Smooth muscle cell (in vitro differentiated cells): ENCODE measurements at regions not wholly inside any gene's neighbourhood (a gene's known extent, or its start where the extent isn't known, plus 50 kb on each side); places are given as distances from the start of the nearest gene placed in this dataset.

ENCODE experiments used
- DNase-seq: peaks from one replicate; lab custom pipeline; 2025; ENCODE audit not compliant: unreplicated experiment; lab: John Stamatoyannopoulos, UW
- H2AFZ ChIP-seq: fragments of 200-600 bp; sonication (generic); 2 replicates; pipeline ENCODE4 v1.6.0; 2016; ENCODE audit warnings: antibody characterized with exemption, low read depth, mild to moderate bottlenecking
- H3F3A ChIP-seq: fragments of 200-600 bp; sonication (generic); 2 replicates; pipeline ENCODE4 v1.6.0; 2017; ENCODE audit warnings: antibody characterized with exemption, low read depth
- H3K27ac ChIP-seq: fragments of 200-600 bp; sonication (generic); 2 replicates; pipeline ENCODE4 v1.5.1; 2016; ENCODE audit warnings: low read depth, mild to moderate bottlenecking
- H3K27me3 ChIP-seq: fragments of 200-600 bp; sonication (generic); 2 replicates; pipeline ENCODE4 v1.6.1; 2016; ENCODE audit warnings: low read depth, mild to moderate bottlenecking
- H3K36me3 ChIP-seq: fragments of 200-600 bp; sonication (generic); 2 replicates; pipeline ENCODE4 v1.5.1; 2016; ENCODE audit warnings: low read depth
- H3K4me1 ChIP-seq: fragments of 200-600 bp; sonication (generic); 2 replicates; pipeline ENCODE4 v1.5.1; 2016; ENCODE audit warnings: low read depth
- H3K4me2 ChIP-seq: fragments of 200-600 bp; sonication (generic); 2 replicates; pipeline ENCODE4 v1.6.0; 2016; ENCODE audit warnings: mild to moderate bottlenecking
- H3K4me3 ChIP-seq: fragments of 200-600 bp; sonication (generic); 2 replicates; pipeline ENCODE4 v1.5.1; 2016; ENCODE audit warnings: mild to moderate bottlenecking
- H3K79me2 ChIP-seq: fragments of 200-600 bp; sonication (generic); 2 replicates; pipeline ENCODE4 v1.6.0; 2016; ENCODE audit warnings: low read depth, mild to moderate bottlenecking
- H3K9ac ChIP-seq: fragments of 200-600 bp; sonication (generic); 2 replicates; pipeline ENCODE4 v1.6.0; 2016; ENCODE audit warnings: low read depth
- H3K9me3 ChIP-seq: fragments of 200-600 bp; sonication (generic); replicated peaks from 2 replicates; pipeline ENCODE4 v1.5.1; 2016; ENCODE audit warnings: low read depth
- H4K20me1 ChIP-seq: fragments of 200-600 bp; sonication (generic); 2 replicates; pipeline ENCODE4 v1.6.0; 2016; ENCODE audit warnings: low read depth
- CTCF ChIP-seq: fragments of 200-600 bp; sonication (generic); IDR thresholded peaks from 2 replicates; pipeline ENCODE4 v1.5.1; 2017; ENCODE audit warnings: borderline replicate concordance, mild to moderate bottlenecking, antibody characterized with exemption; ENCODE audit not compliant: insufficient read depth, poor library complexity, severe bottlenecking
- WGBS: methylation state at CpG from one replicate; pipeline ENCODE4 v1.1.7; 2016; ENCODE audit warnings: low lambda C conversion rate; 5-methylcytosine and 5-hydroxymethylcytosine counted together

- Histone ChIP-seq H3K9me3 (no peaks in the 10 kb centered on the region), H3K36me3 (no peaks in the 10 kb centered on the region), H3K4me1 (peaks cover 19% of the 10 kb centered on the region), H3K27me3 (no peaks in the 10 kb centered on the region), H3K4me3 (no peak overlapping the region), H3K79me2 (no peaks in the 10 kb centered on the region), H2AFZ (no peak overlapping the region), H3F3A (peaks cover 6% of the 10 kb centered on the region), H4K20me1 (no peaks in the 10 kb centered on the region), H3K27ac (no peak overlapping the region), H3K9ac (no peak overlapping the region), H3K4me2 (no peak overlapping the region)
- WGBS, result 92% methylated on average over 8 of the region's 11 CpGs
- no peak for DNase-seq
- no peak for TF ChIP-seq CTCF
Observed at GRCh38 chr15:77554306-77555080, 78.2 kb downstream of the LINGO1 start.

DNA sequence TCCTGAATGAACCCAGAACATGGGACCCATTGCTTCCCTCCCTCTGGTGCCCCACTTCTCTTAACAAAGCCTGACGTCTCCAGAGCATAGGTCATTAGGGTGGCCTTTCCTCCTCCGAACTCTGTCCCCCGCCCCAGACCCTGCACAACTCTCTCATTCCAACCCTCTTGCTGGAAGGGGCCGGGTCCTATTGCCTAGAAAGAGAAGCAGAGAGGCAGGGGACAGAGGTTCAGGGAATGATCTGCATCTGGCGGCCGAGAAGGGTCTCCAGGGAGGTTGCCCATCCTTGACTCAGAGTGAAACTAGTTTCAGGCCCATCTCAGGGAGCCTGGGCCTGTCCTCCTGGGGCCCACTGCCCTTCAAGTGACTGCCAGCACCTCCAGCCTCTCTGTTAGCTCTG is 79.0 kb downstream of the LINGO1 start:
- no peak overlapping the region for H3K4me3 ChIP-seq
- H3K4me1 ChIP-seq, result peaks cover 19% of the 10 kb centered on the region
- 95% methylated on average over 6 of the region's 6 CpGs for WGBS
- no peak overlapping the region for H2AFZ ChIP-seq
- no peaks in the 10 kb centered on the region for H3K9me3 ChIP-seq
- no peak overlapping the region for H3K9ac ChIP-seq
- H3K27ac ChIP-seq, result no peak overlapping the region
- no peaks in the 10 kb centered on the region for H3K27me3 ChIP-seq
- no peaks in the 10 kb centered on the region for H3K36me3 ChIP-seq
- TF ChIP-seq CTCF, result no peak
- H3F3A ChIP-seq, result peaks cover 6% of the 10 kb centered on the region
- H3K79me2 ChIP-seq, result no peaks in the 10 kb centered on the region
- DNase-seq, result no peak
- H4K20me1 ChIP-seq, result no peaks in the 10 kb centered on the region
- no peak overlapping the region for H3K4me2 ChIP-seq

GRCh38 chr15:77553257-77553656 is 79.5 kb downstream of the LINGO1 start:
- H3K27ac ChIP-seq, result no peak overlapping the region
- H3K4me3 ChIP-seq, result no peak overlapping the region
- H3K4me1 ChIP-seq, result peaks cover 19% of the 10 kb centered on the region
- no peak overlapping the region for H3K9ac ChIP-seq
- no peaks in the 10 kb centered on the region for H3K9me3 ChIP-seq
- 95% methylated on average over 3 of the region's 3 CpGs for WGBS
- no peaks in the 10 kb centered on the region for H3K79me2 ChIP-seq
- no peak overlapping the region for H2AFZ ChIP-seq
- H4K20me1 ChIP-seq, result no peaks in the 10 kb centered on the region
- no peak for DNase-seq
- no peak for TF ChIP-seq CTCF
- H3F3A ChIP-seq, result peaks cover 6% of the 10 kb centered on the region
- no peaks in the 10 kb centered on the region for H3K36me3 ChIP-seq
- H3K27me3 ChIP-seq, result no peaks in the 10 kb centered on the region
- H3K4me2 ChIP-seq, result no peak overlapping the region

GRCh38 chr15:77552066-77552465 is 80.6 kb downstream of the LINGO1 start:
- Histone ChIP-seq H3F3A (peaks cover 6% of the 10 kb centered on the region), H3K79me2 (no peaks in the 10 kb centered on the region), H2AFZ (no peak overlapping the region), H3K9ac (no peak overlapping the region), H3K9me3 (no peaks in the 10 kb centered on the region), H3K36me3 (no peaks in the 10 kb centered on the region), H3K27ac (no peak overlapping the region), H3K4me3 (no peak overlapping the region), H3K4me2 (no peak overlapping the region), H3K4me1 (peaks cover 17% of the 10 kb centered on the region), H3K27me3 (no peaks in the 10 kb centered on the region), H4K20me1 (no peaks in the 10 kb centered on the region)
- DNase-seq, result no peak
- WGBS, result 81% methylated on average over 4 of the region's 4 CpGs
- TF ChIP-seq CTCF, result no peak
